ENCODE measurements at regions not wholly inside any gene's neighbourhood (a gene's known extent, or its start where the extent isn't known, plus 50 kb on each side); places are given as distances from the start of the nearest gene placed in this dataset.

DNA sequence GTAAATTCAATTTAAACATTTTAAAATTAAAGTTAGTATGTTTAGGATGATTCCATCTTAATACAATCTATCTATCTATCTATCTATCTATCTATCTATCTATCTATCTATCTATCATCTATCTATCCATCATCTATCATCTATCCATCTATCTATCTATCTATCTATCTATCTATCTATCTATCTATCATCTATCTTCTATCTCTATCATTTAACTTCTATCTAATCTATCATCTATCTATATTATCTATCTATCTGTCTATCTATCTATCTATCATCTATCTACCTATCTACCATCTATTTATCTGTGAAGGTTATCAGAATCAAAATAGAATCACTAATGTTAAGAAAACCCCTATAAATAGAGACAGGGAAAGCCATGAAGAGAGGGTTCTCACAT is 78.3 kb downstream of the RAMP3 start:
- Histone ChIP-seq H3K36me3 (ENCODE audit: control insufficient read depth, insufficient read depth, low read length) (no peaks in the 10 kb centered on the region), H3K27ac (ENCODE audit: insufficient read depth, low read depth, low read length, poor library complexity, severe bottlenecking) (no peak overlapping the region), H3K27me3 (ENCODE audit: control insufficient read depth, insufficient read depth, low read length, poor library complexity, severe bottlenecking) (no peaks in the 10 kb centered on the region), H3K4me1 (ENCODE audit: control insufficient read depth, insufficient read depth, low read length) (no peaks in the 10 kb centered on the region), H3K4me3 (ENCODE audit: insufficient read depth, low read depth, low read length) (no peak overlapping the region), H3K9me3 (ENCODE audit: control insufficient read depth, low read length) (no peaks in the 10 kb centered on the region)

DNA sequence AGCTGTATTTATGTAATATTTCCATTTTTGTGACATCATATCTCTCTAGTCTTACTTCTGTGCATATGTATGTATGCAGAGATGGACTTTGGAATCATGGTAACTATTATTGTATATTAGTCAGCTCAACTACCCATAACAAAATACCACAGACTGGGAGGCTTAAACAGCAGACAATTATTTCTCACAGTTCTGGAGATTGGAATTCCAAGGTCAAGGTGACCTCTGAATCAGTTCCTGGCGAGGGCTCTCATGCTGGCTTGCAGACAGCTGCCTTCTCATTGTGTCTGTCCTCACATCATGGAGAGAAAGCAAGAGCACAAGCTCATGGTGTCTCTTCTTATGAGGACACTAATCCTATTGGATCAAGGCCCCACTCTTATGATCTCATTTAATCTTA is 79.1 kb downstream of the RAMP3 start:
- Histone ChIP-seq H3K27ac (ENCODE audit: insufficient read depth, low read depth, low read length, poor library complexity, severe bottlenecking) (no peak overlapping the region), H3K27me3 (ENCODE audit: control insufficient read depth, insufficient read depth, low read length, poor library complexity, severe bottlenecking) (no peaks in the 10 kb centered on the region), H3K36me3 (ENCODE audit: control insufficient read depth, insufficient read depth, low read length) (no peaks in the 10 kb centered on the region), H3K9me3 (ENCODE audit: control insufficient read depth, low read length) (no peaks in the 10 kb centered on the region), H3K4me1 (ENCODE audit: control insufficient read depth, insufficient read depth, low read length) (no peaks in the 10 kb centered on the region), H3K4me3 (ENCODE audit: insufficient read depth, low read depth, low read length) (no peak overlapping the region)
- WGBS, 2 experiments, result 73 to 78% methylated on average over 1 of the region's 1 CpG

DNA sequence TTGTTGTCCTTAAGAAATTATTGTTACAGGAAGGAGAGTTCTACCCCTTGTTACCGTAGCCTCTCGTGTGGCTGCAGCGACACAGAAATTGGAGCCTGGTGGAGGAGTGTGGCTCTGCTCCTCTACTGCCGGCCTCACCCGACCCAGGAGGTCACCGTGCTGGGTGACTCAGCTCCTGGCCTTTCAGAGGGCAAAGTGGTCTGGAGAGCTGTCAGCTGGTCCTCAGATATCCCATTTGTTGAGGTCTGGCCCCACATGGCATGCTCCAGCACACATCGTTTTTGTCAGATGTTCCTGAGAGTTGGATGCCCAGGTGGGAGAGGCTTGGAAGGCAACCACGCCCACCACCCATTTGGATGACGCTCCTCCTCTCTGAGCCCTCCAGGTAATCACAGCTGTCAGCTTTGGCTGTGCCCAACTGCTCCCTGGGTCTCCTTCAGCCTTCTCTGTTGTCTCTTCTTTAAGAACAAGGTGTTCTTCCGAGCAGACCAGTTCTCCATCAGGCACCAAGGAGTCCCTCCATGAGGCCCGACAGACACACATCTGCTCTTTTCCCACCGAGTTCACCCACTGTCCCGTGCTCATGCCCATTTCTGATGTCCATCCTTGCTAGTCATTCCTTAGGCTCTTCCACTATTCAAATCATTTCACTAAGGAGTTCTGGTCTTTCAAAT is 80.3 kb downstream of the RAMP3 start:
- Histone ChIP-seq H3K4me1 (ENCODE audit: control insufficient read depth, insufficient read depth, low read length) (no peaks in the 10 kb centered on the region), H3K9me3 (ENCODE audit: control insufficient read depth, low read length) (no peaks in the 10 kb centered on the region), H3K27me3 (ENCODE audit: control insufficient read depth, insufficient read depth, low read length, poor library complexity, severe bottlenecking) (no peaks in the 10 kb centered on the region), H3K36me3 (ENCODE audit: control insufficient read depth, insufficient read depth, low read length) (no peaks in the 10 kb centered on the region), H3K27ac (ENCODE audit: insufficient read depth, low read depth, low read length, poor library complexity, severe bottlenecking) (no peak overlapping the region), H3K4me3 (ENCODE audit: insufficient read depth, low read depth, low read length) (no peak overlapping the region)
- 83 to 86% methylated on average over 13 of the region's 13 CpGs for WGBS, 2 experiments

DNA sequence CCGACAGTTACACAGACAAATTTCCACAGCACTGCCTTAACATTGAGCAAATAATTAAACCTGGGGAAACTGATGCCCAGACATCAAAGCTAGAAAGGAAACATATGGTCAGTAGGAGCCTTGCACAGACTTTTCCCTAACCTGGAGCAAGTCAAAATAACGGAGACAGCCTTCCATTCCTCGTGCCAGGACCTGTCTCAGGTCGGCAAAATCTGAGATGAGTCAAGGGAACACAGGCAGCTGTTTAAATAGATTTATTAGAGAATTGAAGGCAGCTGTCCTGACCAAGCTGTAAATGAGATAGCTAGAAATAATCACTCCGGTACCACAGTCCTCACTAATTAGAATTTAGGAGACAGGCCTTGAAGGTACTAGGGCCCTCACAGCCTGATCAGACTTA is 81.2 kb downstream of the RAMP3 start:
- WGBS, 2 experiments, result 93 to 95% methylated on average over 5 of the region's 5 CpGs
- no peaks in the 10 kb centered on the region for H3K9me3 ChIP-seq (ENCODE audit: control insufficient read depth, low read length)
- no peak overlapping the region for H3K27ac ChIP-seq (ENCODE audit: insufficient read depth, low read depth, low read length, poor library complexity, severe bottlenecking)
- no peaks in the 10 kb centered on the region for H3K27me3 ChIP-seq (ENCODE audit: control insufficient read depth, insufficient read depth, low read length, poor library complexity, severe bottlenecking)
- H3K4me3 ChIP-seq (ENCODE audit: insufficient read depth, low read depth, low read length), result no peak overlapping the region
- no peaks in the 10 kb centered on the region for H3K4me1 ChIP-seq (ENCODE audit: control insufficient read depth, insufficient read depth, low read length)
- no peaks in the 10 kb centered on the region for H3K36me3 ChIP-seq (ENCODE audit: control insufficient read depth, insufficient read depth, low read length)

DNA sequence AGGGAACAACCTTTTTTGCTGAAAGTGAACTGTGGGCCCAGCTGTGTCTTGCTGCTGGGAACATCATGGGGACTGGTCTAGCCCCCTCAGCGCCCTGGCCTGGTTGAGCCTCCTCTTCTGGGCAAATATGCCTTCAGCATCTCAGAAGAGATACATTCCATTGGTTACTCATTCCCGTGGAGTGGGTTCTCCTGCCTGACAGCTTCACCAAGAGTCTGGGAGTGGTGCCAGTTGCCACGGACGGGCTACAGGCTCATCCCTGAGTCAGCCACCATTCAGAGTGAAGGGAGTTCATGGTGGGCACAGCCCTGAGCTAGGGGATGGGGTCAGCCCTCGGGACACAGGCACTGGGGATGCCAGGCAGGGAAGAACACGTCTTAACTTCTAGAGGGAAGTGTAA is 81.9 kb downstream of the RAMP3 start:
- Histone ChIP-seq H3K36me3 (ENCODE audit: control insufficient read depth, insufficient read depth, low read length) (no peaks in the 10 kb centered on the region), H3K4me1 (ENCODE audit: control insufficient read depth, insufficient read depth, low read length) (no peaks in the 10 kb centered on the region), H3K4me3 (ENCODE audit: insufficient read depth, low read depth, low read length) (no peak overlapping the region), H3K9me3 (ENCODE audit: control insufficient read depth, low read length) (no peaks in the 10 kb centered on the region), H3K27me3 (ENCODE audit: control insufficient read depth, insufficient read depth, low read length, poor library complexity, severe bottlenecking) (no peaks in the 10 kb centered on the region), H3K27ac (ENCODE audit: insufficient read depth, low read depth, low read length, poor library complexity, severe bottlenecking) (no peak overlapping the region)
- WGBS, 2 experiments, result 84 to 91% methylated on average over 6 of the region's 6 CpGs

DNA sequence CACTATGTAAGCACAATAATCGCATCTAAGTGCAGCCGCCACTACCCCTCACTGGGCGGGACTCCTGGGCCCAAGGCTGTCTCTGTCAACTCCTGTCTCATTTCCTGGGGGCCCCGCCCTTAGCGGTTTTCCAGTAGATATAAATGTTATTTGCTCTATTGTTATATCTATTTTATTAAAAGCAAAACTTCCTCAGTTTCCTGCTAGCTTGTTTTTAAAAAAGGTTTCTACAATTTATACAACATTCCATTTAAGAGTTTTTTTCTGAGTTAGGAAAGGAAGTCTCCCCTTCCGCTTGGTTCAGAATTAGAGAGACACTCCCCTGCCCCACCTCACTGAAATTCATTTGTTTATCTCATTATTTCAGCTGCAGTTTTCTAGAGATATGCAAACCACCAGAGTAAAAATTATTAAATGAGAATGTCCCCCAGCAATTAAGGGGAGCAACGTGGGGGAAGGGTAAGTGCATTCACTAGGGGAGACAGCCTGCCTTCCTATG is 82.7 kb downstream of the RAMP3 start:
- WGBS, 2 experiments, result 88 to 92% methylated on average over 4 to 5 of the region's 7 CpGs
- Histone ChIP-seq H3K9me3 (ENCODE audit: control insufficient read depth, low read length) (no peaks in the 10 kb centered on the region), H3K27me3 (ENCODE audit: control insufficient read depth, insufficient read depth, low read length, poor library complexity, severe bottlenecking) (no peaks in the 10 kb centered on the region), H3K36me3 (ENCODE audit: control insufficient read depth, insufficient read depth, low read length) (no peaks in the 10 kb centered on the region), H3K4me1 (ENCODE audit: control insufficient read depth, insufficient read depth, low read length) (no peaks in the 10 kb centered on the region), H3K27ac (ENCODE audit: insufficient read depth, low read depth, low read length, poor library complexity, severe bottlenecking) (no peak overlapping the region), H3K4me3 (ENCODE audit: insufficient read depth, low read depth, low read length) (no peak overlapping the region)

DNA sequence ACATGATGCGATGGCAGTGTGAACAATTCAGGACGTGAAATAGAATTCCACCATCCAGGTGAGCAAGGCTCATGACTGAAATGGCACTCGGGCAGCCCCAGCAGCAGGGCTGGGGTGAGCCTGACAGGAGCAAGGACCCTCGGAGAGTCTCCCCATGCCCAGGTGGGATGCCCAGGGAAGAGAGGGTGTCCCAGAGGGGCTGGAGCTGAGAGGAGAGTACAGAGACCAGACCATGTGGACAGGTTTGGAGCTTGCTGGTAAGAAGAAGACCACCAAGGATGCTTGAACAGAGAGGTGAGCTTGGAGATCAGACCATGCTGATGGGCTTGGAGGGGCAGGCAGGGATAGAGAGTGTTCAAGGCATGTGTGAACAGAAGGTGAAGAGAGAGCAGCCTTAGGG is 83.3 kb downstream of the RAMP3 start:
- no peaks in the 10 kb centered on the region for H3K27me3 ChIP-seq (ENCODE audit: control insufficient read depth, insufficient read depth, low read length, poor library complexity, severe bottlenecking)
- H3K27ac ChIP-seq (ENCODE audit: insufficient read depth, low read depth, low read length, poor library complexity, severe bottlenecking), result no peak overlapping the region
- H3K36me3 ChIP-seq (ENCODE audit: control insufficient read depth, insufficient read depth, low read length), result no peaks in the 10 kb centered on the region
- no peak overlapping the region for H3K4me3 ChIP-seq (ENCODE audit: insufficient read depth, low read depth, low read length)
- no peaks in the 10 kb centered on the region for H3K9me3 ChIP-seq (ENCODE audit: control insufficient read depth, low read length)
- WGBS, 2 experiments, result 96% methylated on average over 4 of the region's 4 CpGs
- H3K4me1 ChIP-seq (ENCODE audit: control insufficient read depth, insufficient read depth, low read length), result no peaks in the 10 kb centered on the region

DNA sequence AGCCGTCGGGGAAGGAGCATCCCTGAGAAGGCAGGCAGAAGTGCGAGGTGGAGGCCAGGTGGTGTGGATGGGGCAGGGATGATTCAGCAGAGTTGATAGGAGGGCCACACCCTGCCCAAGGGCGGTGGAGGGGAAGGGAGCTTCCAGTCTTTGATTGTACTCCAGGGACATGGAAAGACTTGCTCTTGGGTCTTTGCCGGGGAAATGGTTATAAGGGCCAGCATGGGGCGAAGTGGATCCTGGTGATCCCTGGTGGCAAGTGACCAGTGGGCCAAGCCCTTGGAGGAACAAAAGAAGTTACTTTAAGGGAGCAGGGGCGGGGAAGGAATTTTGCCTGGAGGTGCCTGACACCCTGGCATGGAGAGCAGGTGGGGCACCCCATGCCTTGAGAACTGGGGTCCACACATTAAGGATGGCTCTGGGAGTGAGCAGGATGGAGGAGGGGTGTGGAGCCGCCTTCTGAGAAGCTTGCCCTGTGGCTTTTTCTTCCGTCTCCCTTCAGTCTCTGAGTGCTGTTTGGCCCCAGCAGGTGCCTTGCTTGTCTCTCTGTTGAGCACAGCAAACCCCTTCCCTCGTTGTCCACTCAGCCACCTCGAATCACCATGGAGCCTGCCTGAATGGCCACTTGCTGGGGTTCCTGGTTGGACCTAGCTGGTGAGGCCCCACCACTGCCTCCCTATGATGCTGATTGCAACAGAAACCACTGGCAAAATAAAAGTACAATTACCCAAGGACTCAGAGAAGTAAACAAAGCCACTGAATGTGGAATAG is 83.9 kb downstream of the RAMP3 start:
- Histone ChIP-seq H3K36me3 (ENCODE audit: control insufficient read depth, insufficient read depth, low read length) (no peaks in the 10 kb centered on the region), H3K4me1 (ENCODE audit: control insufficient read depth, insufficient read depth, low read length) (no peaks in the 10 kb centered on the region), H3K27me3 (ENCODE audit: control insufficient read depth, insufficient read depth, low read length, poor library complexity, severe bottlenecking) (no peaks in the 10 kb centered on the region), H3K27ac (ENCODE audit: insufficient read depth, low read depth, low read length, poor library complexity, severe bottlenecking) (no peak overlapping the region), H3K9me3 (ENCODE audit: control insufficient read depth, low read length) (no peaks in the 10 kb centered on the region), H3K4me3 (ENCODE audit: insufficient read depth, low read depth, low read length) (no peak overlapping the region)
- WGBS, 2 experiments, result 78 to 79% methylated on average over 11 of the region's 11 CpGs

DNA sequence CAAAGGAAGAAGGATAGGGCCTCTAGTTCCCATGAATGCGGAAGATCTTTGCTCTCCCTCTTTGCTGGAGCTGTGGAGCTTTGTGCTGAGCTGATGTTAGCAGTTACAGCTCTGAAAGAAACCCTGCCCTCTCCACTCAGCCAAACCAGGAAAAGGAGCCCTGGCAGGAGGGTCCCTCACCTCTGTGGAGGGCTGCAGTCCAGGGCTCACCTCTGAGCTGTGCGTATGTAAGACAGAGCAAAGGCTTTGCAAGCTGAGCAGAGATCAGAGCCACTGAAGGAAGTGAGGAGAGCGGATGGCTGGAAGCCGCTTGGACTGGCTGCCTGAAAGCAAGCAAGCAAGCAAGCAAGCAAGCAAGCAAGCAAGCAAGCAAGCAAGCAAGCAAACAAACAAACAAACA is 84.7 kb downstream of the RAMP3 start:
- Histone ChIP-seq H3K27ac (ENCODE audit: insufficient read depth, low read depth, low read length, poor library complexity, severe bottlenecking) (no peak overlapping the region), H3K4me1 (ENCODE audit: control insufficient read depth, insufficient read depth, low read length) (no peaks in the 10 kb centered on the region), H3K36me3 (ENCODE audit: control insufficient read depth, insufficient read depth, low read length) (no peaks in the 10 kb centered on the region), H3K4me3 (ENCODE audit: insufficient read depth, low read depth, low read length) (no peak overlapping the region), H3K9me3 (ENCODE audit: control insufficient read depth, low read length) (no peaks in the 10 kb centered on the region), H3K27me3 (ENCODE audit: control insufficient read depth, insufficient read depth, low read length, poor library complexity, severe bottlenecking) (no peaks in the 10 kb centered on the region)
- 87 to 94% methylated on average over 4 of the region's 4 CpGs for WGBS, 2 experiments

DNA sequence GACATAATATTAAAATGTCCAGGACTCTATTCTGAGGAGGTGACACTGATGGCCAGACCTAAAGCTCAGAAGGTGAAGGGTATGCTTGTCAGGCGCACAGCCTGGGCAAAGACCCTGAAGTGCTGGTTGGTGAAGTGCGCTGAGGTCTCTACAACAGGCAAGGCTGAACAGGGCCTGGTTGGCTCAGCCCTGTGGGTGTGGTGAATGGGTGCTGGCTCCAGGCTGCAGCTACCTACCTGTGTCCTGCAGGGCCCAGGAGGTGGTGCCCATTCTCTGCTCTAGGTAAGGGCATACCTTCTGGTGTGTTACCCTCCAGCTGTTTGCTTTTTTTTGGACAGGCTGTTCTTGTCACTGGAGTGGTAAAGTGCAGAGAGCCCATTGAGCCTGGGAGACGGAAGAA is 85.1 kb downstream of the RAMP3 start:
- Histone ChIP-seq H3K9me3 (ENCODE audit: control insufficient read depth, low read length) (no peaks in the 10 kb centered on the region), H3K4me1 (ENCODE audit: control insufficient read depth, insufficient read depth, low read length) (no peaks in the 10 kb centered on the region), H3K4me3 (ENCODE audit: insufficient read depth, low read depth, low read length) (no peak overlapping the region), H3K36me3 (ENCODE audit: control insufficient read depth, insufficient read depth, low read length) (no peaks in the 10 kb centered on the region), H3K27ac (ENCODE audit: insufficient read depth, low read depth, low read length, poor library complexity, severe bottlenecking) (no peak overlapping the region), H3K27me3 (ENCODE audit: control insufficient read depth, insufficient read depth, low read length, poor library complexity, severe bottlenecking) (no peaks in the 10 kb centered on the region)
- WGBS, 2 experiments, result 80 to 81% methylated on average over 3 of the region's 3 CpGs
